Cardiac muscle cell (in vitro differentiated cells and primary cell): ENCODE measurements at regions not wholly inside any gene's neighbourhood (a gene's known extent, or its start where the extent isn't known, plus 50 kb on each side); places are given as distances from the start of the nearest gene placed in this dataset.
A peak's percentile ranks its signal among the peaks of the same experiment; 100 is the strongest.

Experiments used
- DNase-seq, 2 donors: peaks; one replicate each; pipeline versions ENCODE4 v3.0.0 to v3.0.0-alpha.2; 2010 to 2017; ENCODE audit warnings: low read depth in 1 of 2, low spot score in 1 of 2
- H3K27ac ChIP-seq: fragments of 200-600 bp; sonication (generic); 2 replicates; pipeline ENCODE4 v1.5.1; 2016
- H3K27me3 ChIP-seq: fragments of 200-600 bp; sonication (generic); 2 replicates; pipeline ENCODE4 v1.6.0; 2016; ENCODE audit warnings: control low read depth
- H3K36me3 ChIP-seq: fragments of 200-600 bp; sonication (generic); 2 replicates; pipeline ENCODE4 v1.5.1; 2016; ENCODE audit warnings: control low read depth
- H3K4me1 ChIP-seq: fragments of 200-600 bp; sonication (generic); 2 replicates; pipeline ENCODE4 v1.8.1; 2017; ENCODE audit warnings: low read depth, mild to moderate bottlenecking, mixed run types
- H3K4me3 ChIP-seq: fragments of 200-600 bp; sonication (generic); 2 replicates; pipeline ENCODE4 v1.5.1; 2016; ENCODE audit warnings: mild to moderate bottlenecking
- H3K9me3 ChIP-seq: fragments of 200-600 bp; sonication (generic); 2 replicates; pipeline ENCODE4 v1.5.1; 2017; ENCODE audit warnings: low read depth, mild to moderate bottlenecking, control low read depth
- TF ChIP-seq, protein P1 (sequence below): IDR thresholded peaks from 2 replicates; pipeline ENCODE4 v1.5.1; 2012; ENCODE audit warnings: low read depth, mild to moderate bottlenecking, low read length

DNA sequence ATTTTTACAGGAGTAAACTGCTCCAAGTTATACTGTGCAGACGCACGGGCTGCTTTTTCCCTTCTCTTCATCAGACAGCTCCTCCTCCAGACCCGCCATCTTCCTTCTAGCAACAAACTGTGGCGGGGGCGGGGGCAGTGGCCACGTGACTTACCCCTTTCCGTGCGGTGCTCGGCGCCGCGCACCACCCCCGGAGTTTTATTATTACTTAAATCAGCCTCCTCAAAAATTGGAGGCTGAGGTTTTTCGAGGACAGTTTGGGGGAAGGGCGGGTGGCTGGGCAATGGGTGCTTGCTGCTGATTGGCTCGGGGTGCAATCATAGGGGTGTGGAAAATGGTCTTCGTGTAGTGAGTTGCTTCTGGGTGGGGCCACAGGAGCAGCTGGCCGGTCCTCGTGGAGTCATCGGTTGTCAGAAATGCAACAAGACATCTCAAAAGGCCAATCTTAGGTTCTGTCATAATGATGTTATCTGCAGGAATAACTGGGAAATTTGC lies 77.1 kb upstream of the MFGE8 start:
- H3K27me3 ChIP-seq: no peaks in the 10 kb centered on the region
- H3K9me3 ChIP-seq: no peaks in the 10 kb centered on the region
- H3K4me3 ChIP-seq: no peak overlapping the region
- H3K27ac ChIP-seq: no peak overlapping the region
- no peak for DNase-seq
- TF ChIP-seq, protein P1, sequence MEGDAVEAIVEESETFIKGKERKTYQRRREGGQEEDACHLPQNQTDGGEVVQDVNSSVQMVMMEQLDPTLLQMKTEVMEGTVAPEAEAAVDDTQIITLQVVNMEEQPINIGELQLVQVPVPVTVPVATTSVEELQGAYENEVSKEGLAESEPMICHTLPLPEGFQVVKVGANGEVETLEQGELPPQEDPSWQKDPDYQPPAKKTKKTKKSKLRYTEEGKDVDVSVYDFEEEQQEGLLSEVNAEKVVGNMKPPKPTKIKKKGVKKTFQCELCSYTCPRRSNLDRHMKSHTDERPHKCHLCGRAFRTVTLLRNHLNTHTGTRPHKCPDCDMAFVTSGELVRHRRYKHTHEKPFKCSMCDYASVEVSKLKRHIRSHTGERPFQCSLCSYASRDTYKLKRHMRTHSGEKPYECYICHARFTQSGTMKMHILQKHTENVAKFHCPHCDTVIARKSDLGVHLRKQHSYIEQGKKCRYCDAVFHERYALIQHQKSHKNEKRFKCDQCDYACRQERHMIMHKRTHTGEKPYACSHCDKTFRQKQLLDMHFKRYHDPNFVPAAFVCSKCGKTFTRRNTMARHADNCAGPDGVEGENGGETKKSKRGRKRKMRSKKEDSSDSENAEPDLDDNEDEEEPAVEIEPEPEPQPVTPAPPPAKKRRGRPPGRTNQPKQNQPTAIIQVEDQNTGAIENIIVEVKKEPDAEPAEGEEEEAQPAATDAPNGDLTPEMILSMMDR: no peak
- no peaks in the 10 kb centered on the region for H3K36me3 ChIP-seq
- H3K4me1 ChIP-seq: peaks cover 29% of the 10 kb centered on the region

DNA sequence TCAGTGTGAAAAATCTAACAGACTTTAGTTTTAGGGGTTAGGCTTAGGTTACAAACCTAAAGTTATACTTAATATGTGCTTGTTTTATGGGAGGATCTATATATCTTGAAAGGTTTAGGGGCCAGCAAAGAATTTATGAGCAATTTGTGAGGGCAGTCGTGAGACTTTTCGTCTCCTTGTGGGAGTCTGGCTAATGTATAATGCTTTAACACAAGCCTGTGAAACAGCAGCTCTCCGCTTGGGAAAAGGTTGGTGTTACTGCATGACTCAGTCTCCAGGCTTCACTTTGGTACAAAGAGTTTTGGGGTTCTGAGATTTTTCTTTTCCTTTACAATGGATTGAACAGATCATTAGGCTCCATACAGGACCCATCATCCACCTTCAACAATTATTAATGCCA lies 79.0 kb upstream of the MFGE8 start:
- Histone ChIP-seq H3K4me3 (no peak overlapping the region), H3K27ac (no peak overlapping the region), H3K36me3 (no peaks in the 10 kb centered on the region), H3K27me3 (no peaks in the 10 kb centered on the region), H3K9me3 (no peaks in the 10 kb centered on the region), H3K4me1 (peaks cover 32% of the 10 kb centered on the region)
- no peak for DNase-seq
- TF ChIP-seq, protein P1: no peak

DNA sequence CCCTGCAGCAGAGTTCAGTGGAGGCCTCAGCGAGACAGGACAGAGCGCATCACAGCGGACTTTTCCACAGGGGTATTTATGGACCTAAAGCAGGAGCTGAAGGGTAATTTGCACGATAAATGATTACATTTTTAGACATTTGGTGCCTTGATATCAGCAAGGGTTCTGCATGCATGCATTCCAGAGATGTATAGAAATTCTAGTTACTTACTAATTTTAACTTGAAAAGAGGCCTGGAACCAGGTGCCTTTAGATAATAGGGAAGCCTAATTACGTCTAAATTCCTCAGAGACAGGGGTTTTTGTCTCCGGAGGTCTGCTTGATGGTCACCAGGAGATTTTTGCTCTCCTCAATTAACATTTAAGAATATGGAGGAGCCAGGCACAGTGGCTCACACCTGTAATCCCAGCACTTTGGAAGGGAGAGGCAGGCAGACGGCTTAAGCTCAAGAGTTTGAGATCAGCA lies 79.8 kb upstream of the MFGE8 start:
- no peaks in the 10 kb centered on the region for H3K9me3 ChIP-seq
- H3K27ac ChIP-seq: no peak overlapping the region
- no peaks in the 10 kb centered on the region for H3K27me3 ChIP-seq
- DNase-seq: no peak
- H3K4me3 ChIP-seq: no peak overlapping the region
- TF ChIP-seq, protein P1: no peak
- H3K36me3 ChIP-seq: no peaks in the 10 kb centered on the region
- H3K4me1 ChIP-seq: peaks cover 29% of the 10 kb centered on the region

DNA sequence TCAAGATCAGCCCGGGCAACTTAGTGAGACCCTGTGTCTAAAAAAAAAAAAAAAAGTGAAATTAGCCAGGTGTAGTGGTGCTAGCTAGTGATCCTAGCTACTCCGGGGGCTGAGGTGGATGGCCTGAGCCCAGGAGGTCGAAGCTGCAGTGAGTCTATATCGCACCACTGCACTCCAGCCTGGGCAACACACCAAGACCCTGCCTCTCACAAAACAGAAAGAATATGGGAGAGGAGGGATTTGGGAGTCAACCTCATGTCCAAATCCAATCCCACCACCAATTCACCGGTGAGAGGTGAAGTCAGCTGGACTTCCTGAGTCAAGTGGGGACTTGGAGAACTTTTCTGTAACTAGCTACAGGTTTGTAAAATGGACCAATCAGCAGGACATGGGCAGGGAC lies 80.5 kb upstream of the MFGE8 start:
- H3K27ac ChIP-seq: no peak overlapping the region
- no peaks in the 10 kb centered on the region for H3K36me3 ChIP-seq
- no peak overlapping the region for H3K4me3 ChIP-seq
- no peaks in the 10 kb centered on the region for H3K9me3 ChIP-seq
- no peaks in the 10 kb centered on the region for H3K27me3 ChIP-seq
- H3K4me1 ChIP-seq: peaks cover 22% of the 10 kb centered on the region
- no peak for DNase-seq
- TF ChIP-seq, protein P1: no peak

DNA sequence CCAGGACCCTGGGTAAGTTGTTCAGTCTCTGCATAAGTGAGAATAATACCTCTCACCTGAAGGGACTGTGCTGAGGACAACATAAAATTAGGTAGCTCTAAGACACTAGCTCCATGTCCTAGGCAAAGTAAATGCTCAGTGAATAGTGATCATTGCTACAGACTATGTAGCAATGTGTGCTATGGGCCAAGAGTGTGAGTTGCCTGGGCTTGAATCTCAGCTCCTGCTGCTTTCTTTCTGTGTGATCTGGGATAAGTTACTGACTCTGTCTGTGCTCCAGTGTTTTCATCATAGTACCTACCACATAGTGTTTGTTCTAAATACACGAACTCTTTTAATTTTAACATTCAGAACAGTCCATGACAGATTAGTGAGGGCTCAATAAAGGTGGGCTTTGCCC lies 81.1 kb upstream of the MFGE8 start:
- no peak overlapping the region for H3K4me3 ChIP-seq
- H3K27me3 ChIP-seq: no peaks in the 10 kb centered on the region
- TF ChIP-seq, protein P1: no peak
- H3K4me1 ChIP-seq: peaks cover 22% of the 10 kb centered on the region
- no peak overlapping the region for H3K27ac ChIP-seq
- no peaks in the 10 kb centered on the region for H3K9me3 ChIP-seq
- DNase-seq: no peak
- no peaks in the 10 kb centered on the region for H3K36me3 ChIP-seq

DNA sequence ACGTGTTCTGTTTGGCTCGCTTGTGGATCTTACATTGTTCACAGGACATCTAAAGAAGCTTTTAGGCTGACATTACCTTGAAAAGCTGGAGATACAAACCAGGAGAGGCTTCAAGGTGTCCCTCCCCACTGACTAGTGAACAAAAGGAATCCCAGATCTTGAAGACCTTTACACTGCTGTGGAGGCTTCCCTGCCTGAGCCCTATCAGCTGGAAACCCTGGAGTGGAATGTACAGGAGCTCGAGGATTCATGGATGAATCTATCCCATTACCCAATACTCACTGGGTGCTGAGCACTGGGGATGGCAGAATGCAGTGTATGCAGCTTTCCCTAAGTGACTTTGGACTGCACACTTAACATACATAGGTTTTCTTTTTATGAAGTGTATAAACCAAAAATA lies 82.3 kb upstream of the MFGE8 start:
- H3K4me3 ChIP-seq: no peak overlapping the region

More for the DNA sequence above, 82.3 kb upstream of the MFGE8 start:
- TF ChIP-seq, protein P1: no peak
- no peaks in the 10 kb centered on the region for H3K36me3 ChIP-seq
- DNase-seq: peak; percentile 38 to 62
- peaks cover 16% of the 10 kb centered on the region for H3K4me1 ChIP-seq
- peak overlapping the region; percentile 8 for H3K27ac ChIP-seq
- H3K27me3 ChIP-seq: no peaks in the 10 kb centered on the region
- H3K9me3 ChIP-seq: no peaks in the 10 kb centered on the region
